Panc1 (cell line): ENCODE measurements at regions not wholly inside any gene's neighbourhood (a gene's known extent, or its start where the extent isn't known, plus 50 kb on each side); places are given as distances from the start of the nearest gene placed in this dataset.

Experiments
- CTCF ChIP-seq: fragments of 450-650 bp; IDR thresholded peaks from 2 replicates; pipeline ENCODE4 v1.5.1; 2017; ENCODE audit warnings: mild to moderate bottlenecking
- POLR2AphosphoS5 ChIP-seq: IDR thresholded peaks from 2 replicates; pipeline ENCODE4 v1.6.1; 2012; ENCODE audit warnings: mild to moderate bottlenecking, low read depth, low read length, moderate library complexity
- REST ChIP-seq, 2 experiments: IDR thresholded peaks; 2 replicates each; pipeline ENCODE4 v1.6.1; 2011 to 2012; ENCODE audit warnings: low read depth in 2 of 2, control low read depth in 1 of 2, low read length in 1 of 2, mild to moderate bottlenecking in 1 of 2, moderate library complexity in 1 of 2; ENCODE audit not compliant: insufficient read depth in 1 of 2
- SIN3A ChIP-seq: IDR thresholded peaks from 2 replicates; pipeline ENCODE4 v1.6.1; 2012; ENCODE audit warnings: low read depth, mild to moderate bottlenecking, low read length, moderate library complexity, borderline replicate concordance; ENCODE audit not compliant: insufficient read depth

- TF ChIP-seq CTCF (no peak), SIN3A (no peak), REST (IDR thresholded peaks at IDR 0.05; ENCODE audit: insufficient read depth in 1 of 2, low read depth in 2 of 2, low read length in 1 of 2) (no peak), POLR2AphosphoS5 (no peak)
Observed at GRCh38 chr20:21609221-21609620, 95.4 kb upstream of the NKX2-2 start.
